Body of pancreas (tissue), 4 donors: ENCODE measurements at regions not wholly inside any gene's neighbourhood (a gene's known extent, or its start where the extent isn't known, plus 50 kb on each side); places are given as distances from the start of the nearest gene placed in this dataset.

ENCODE experiments used
- POLR2A ChIP-seq, 3 donors: fragments of 450-650 bp; IDR thresholded peaks; one replicate each; pipeline ENCODE4 v1.6.1; 2016; ENCODE audit warnings: antibody characterized with exemption in 3 of 3, mild to moderate bottlenecking in 2 of 3
- TF ChIP-seq, protein P1 (sequence below), 7 experiments: fragments of 450-650 bp in 4 of 7; fragments of 200-600 bp in 3 of 7; sonication (generic) in 3 of 7; IDR thresholded peaks; one replicate each; pipeline ENCODE4 v1.5.1; 2016 to 2019; ENCODE audit warnings: antibody characterized with exemption in 7 of 7

- TF ChIP-seq, protein P1, sequence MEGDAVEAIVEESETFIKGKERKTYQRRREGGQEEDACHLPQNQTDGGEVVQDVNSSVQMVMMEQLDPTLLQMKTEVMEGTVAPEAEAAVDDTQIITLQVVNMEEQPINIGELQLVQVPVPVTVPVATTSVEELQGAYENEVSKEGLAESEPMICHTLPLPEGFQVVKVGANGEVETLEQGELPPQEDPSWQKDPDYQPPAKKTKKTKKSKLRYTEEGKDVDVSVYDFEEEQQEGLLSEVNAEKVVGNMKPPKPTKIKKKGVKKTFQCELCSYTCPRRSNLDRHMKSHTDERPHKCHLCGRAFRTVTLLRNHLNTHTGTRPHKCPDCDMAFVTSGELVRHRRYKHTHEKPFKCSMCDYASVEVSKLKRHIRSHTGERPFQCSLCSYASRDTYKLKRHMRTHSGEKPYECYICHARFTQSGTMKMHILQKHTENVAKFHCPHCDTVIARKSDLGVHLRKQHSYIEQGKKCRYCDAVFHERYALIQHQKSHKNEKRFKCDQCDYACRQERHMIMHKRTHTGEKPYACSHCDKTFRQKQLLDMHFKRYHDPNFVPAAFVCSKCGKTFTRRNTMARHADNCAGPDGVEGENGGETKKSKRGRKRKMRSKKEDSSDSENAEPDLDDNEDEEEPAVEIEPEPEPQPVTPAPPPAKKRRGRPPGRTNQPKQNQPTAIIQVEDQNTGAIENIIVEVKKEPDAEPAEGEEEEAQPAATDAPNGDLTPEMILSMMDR (IDR thresholded peaks at IDR 0.05): no peak
- no peak for TF ChIP-seq POLR2A (IDR thresholded peaks at IDR 0.05)
Measured at GRCh38 chr2:39919511-39920306, 140.7 kb upstream of the THUMPD2 start.
